Endothelial cell of umbilical vein (primary cell): ENCODE measurements at regions not wholly inside any gene's neighbourhood (a gene's known extent, or its start where the extent isn't known, plus 50 kb on each side); places are given as distances from the start of the nearest gene placed in this dataset.

Experiments used
- BruUV-seq: library from RNA; stranded (reverse); fragments of 400-500 nt; replicated peaks from 2 replicates; lab custom pipeline; 2021; lab: Mats Ljungman, UMichigan
- CTCF ChIA-PET: fragments of 300-600, 350-600 bp; sonication (Branson Sonifier 250); formaldehyde crosslinking; loops from one replicate; lab custom pipeline; 2021; ENCODE audit warnings: antibody characterized with exemption, inconsistent platforms; lab: Charles Lee
- POLR2A ChIA-PET: fragments of 300-600, 350-600 bp; sonication (Branson Sonifier 250); formaldehyde crosslinking; loops from one replicate; lab custom pipeline; 2021; ENCODE audit warnings: antibody characterized with exemption, inconsistent platforms; lab: Charles Lee
- DNase-seq: peaks from one replicate; pipeline ENCODE4 v3.0.0-alpha.2; 2011; ENCODE audit warnings: low read depth, low spot score
- FAIRE-seq: peaks from 2 replicates; lab custom pipeline; 2011; peaks lifted over from hg19 to GRCh38; lab: Jason Lieb, UNC
- H2AFZ ChIP-seq: 2 replicates; pipeline ENCODE4 v1.6.0; 2012; ENCODE audit warnings: low read depth, low read length, control low read depth, inconsistent platforms
- H3K27ac ChIP-seq: 2 replicates; pipeline ENCODE4 v1.5.1; 2011; ENCODE audit warnings: low read depth, mild to moderate bottlenecking, control low read depth, low read length, moderate library complexity; ENCODE audit not compliant: insufficient read depth
- H3K27me3 ChIP-seq, 2 experiments: 2 replicates each; pipeline versions ENCODE4 v1.6.0 to v1.6.1; 2011; ENCODE audit warnings: low read length in 2 of 2, mixed read lengths in 1 of 2; ENCODE audit not compliant: control insufficient read depth in 2 of 2, insufficient read depth in 2 of 2
- H3K36me3 ChIP-seq, 2 experiments: 2 replicates in 1 of 2; 3 replicates in 1 of 2; pipeline ENCODE4 v1.5.1; 2011; ENCODE audit warnings: low read length in 2 of 2, mild to moderate bottlenecking in 1 of 2, moderate library complexity in 1 of 2; ENCODE audit not compliant: control insufficient read depth in 2 of 2, insufficient read depth in 2 of 2; ENCODE audit errors: extremely low read depth in 1 of 2
- H3K4me1 ChIP-seq: 3 replicates; pipeline ENCODE4 v1.5.1; 2011; ENCODE audit warnings: mild to moderate bottlenecking, low read length; ENCODE audit not compliant: control insufficient read depth, insufficient read depth; ENCODE audit errors: extremely low read depth
- H3K4me2 ChIP-seq: 2 replicates; pipeline ENCODE4 v1.6.1; 2011; ENCODE audit warnings: low read length, control low read depth, mixed read lengths; ENCODE audit not compliant: insufficient read depth
- H3K4me3 ChIP-seq, 3 experiments: fragments of 200-600 bp in 1 of 3; sonication (generic), shearing (Covaris generic) in 1 of 3; replicated peaks in 1 of 3; 2 replicates each; pipeline ENCODE4 v1.5.1; 2011 to 2016; ENCODE audit warnings: control low read depth in 3 of 3, low read length in 3 of 3, mild to moderate bottlenecking in 2 of 3, inconsistent platforms in 1 of 3, low read depth in 1 of 3, moderate library complexity in 1 of 3; ENCODE audit not compliant: insufficient read depth in 1 of 3
- H3K79me2 ChIP-seq: 2 replicates; pipeline ENCODE4 v1.6.0; 2012; ENCODE audit warnings: low read length, inconsistent platforms; ENCODE audit not compliant: control insufficient read depth, insufficient read depth
- H3K9ac ChIP-seq: replicated peaks from 2 replicates; pipeline ENCODE3; 2011; ENCODE audit warnings: low read length, control low read depth; ENCODE audit not compliant: insufficient read depth; ENCODE audit errors: extremely low read depth
- H3K9me1 ChIP-seq: replicated peaks from 3 replicates; pipeline ENCODE4 v1.6.0; 2011; ENCODE audit warnings: mild to moderate bottlenecking, low read length; ENCODE audit not compliant: control insufficient read depth, insufficient read depth; ENCODE audit errors: extremely low read depth
- H3K9me3 ChIP-seq: replicated peaks from 2 replicates; pipeline ENCODE4 v1.5.1; 2012; ENCODE audit warnings: low read length, inconsistent platforms; ENCODE audit not compliant: control insufficient read depth, insufficient read depth
- H4K20me1 ChIP-seq: replicated peaks from 2 replicates; pipeline ENCODE3; 2011; ENCODE audit warnings: mild to moderate bottlenecking, low read length; ENCODE audit not compliant: control insufficient read depth, insufficient read depth; ENCODE audit errors: extremely low read depth
- FOS ChIP-seq: IDR thresholded peaks from 2 replicates; pipeline ENCODE4 v1.6.1; 2011; ENCODE audit warnings: mild to moderate bottlenecking, low read length, moderate library complexity, borderline replicate concordance; ENCODE audit not compliant: insufficient read depth
- JUN ChIP-seq: IDR thresholded peaks from 2 replicates; pipeline ENCODE4 v1.6.1; 2011; ENCODE audit warnings: borderline replicate concordance, low read depth; ENCODE audit not compliant: insufficient read length, insufficient read depth
- MYC ChIP-seq: IDR thresholded peaks from one replicate; pipeline ENCODE4 v1.6.1; 2011; ENCODE audit warnings: mild to moderate bottlenecking, low read depth, low read length
- POLR2AphosphoS5 ChIP-seq: IDR thresholded peaks from 2 replicates; pipeline ENCODE4 v1.6.1; 2012; ENCODE audit warnings: low read depth, mild to moderate bottlenecking, control low read depth, low read length, moderate library complexity; ENCODE audit not compliant: insufficient read depth
- dilution Hi-C: fragments of 300-500 bp; cut with MboI; formaldehyde crosslinking; loops from one replicate; pipeline ENCODE4 v1.15.0; 2019; ENCODE audit warnings: low sequenced_read_pairs; ENCODE audit not compliant: extremely low pct_ligation_motif_present
- intact Hi-C: fragments of 100-400 bp; cut with micrococcal nuclease; formaldehyde crosslinking; loops from one replicate; pipeline ENCODE4 v1.10.0; 2022
- TF ChIP-seq, protein P1 (sequence below): IDR thresholded peaks from 2 replicates; pipeline ENCODE4 v1.6.1; 2011; ENCODE audit not compliant: insufficient read depth, insufficient read length

DNA sequence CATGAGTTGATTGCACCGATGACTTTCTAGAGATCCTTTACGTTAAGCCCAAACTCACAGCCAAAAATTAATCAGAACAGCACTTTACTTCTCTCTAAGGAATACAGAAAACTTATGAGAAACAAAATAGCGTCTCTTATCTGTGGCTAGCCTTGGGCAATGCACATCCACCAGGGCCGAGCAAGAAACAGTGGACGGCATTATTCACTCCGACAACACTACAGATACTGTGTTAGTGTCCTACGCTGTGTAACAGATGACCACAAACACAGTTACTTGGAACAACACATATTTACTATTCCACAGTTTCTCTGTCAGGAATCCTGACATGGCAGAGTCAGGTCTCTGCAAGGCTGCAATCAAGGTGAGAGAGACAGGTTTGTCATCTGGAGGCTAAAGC, 598.3 kb upstream of the ADARB2 start:
- no peaks in the 10 kb centered on the region for H3K9me1 ChIP-seq
- H3K9me3 ChIP-seq: peaks cover 2% of the 10 kb centered on the region
- FAIRE-seq (no peak), DNase-seq (no peak)
- intact Hi-C loops (no loop called here), dilution Hi-C loops (no loop called here)
- no peaks in the 10 kb centered on the region for H3K4me1 ChIP-seq
- BruUV-seq: no TSS peak
- H3K4me3 ChIP-seq: no peak overlapping the region
- H3K79me2 ChIP-seq: no peaks in the 10 kb centered on the region
- no peaks in the 10 kb centered on the region for H3K27me3 ChIP-seq
- no peaks in the 10 kb centered on the region for H3K36me3 ChIP-seq
- H2AFZ ChIP-seq: no peak overlapping the region
- no peak overlapping the region for H3K9ac ChIP-seq
- H3K4me2 ChIP-seq: no peak overlapping the region
- CTCF ChIA-PET: no interaction called here
- TF ChIP-seq, protein P1, sequence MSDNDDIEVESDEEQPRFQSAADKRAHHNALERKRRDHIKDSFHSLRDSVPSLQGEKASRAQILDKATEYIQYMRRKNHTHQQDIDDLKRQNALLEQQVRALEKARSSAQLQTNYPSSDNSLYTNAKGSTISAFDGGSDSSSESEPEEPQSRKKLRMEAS: no peak
- H3K27ac ChIP-seq: no peak overlapping the region
- no peaks in the 10 kb centered on the region for H4K20me1 ChIP-seq
- POLR2A ChIA-PET: no interaction called here

DNA sequence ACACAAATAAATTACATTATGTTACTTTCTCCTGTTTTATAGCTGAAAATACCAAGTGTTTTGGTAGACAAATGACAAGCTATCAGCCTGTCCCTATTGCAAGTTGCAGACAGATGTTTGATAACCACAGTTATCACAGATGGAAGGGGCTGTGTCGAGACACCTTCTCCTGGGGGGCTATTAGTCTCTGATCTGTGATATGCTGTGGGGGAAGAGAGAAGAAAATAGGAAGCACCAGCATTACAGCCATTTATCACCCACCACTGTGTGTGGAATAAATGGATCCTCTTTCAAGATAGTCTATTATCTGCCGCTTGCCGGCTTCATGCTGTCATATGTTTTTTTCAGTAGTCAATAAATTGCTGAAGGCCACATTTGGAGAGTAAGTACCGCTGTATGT, 597.2 kb upstream of the ADARB2 start:
- Histone ChIP-seq H3K36me3 (no peaks in the 10 kb centered on the region), H3K79me2 (no peaks in the 10 kb centered on the region), H2AFZ (no peak overlapping the region), H3K4me2 (no peak overlapping the region), H3K4me3 (no peak overlapping the region), H3K9me1 (no peaks in the 10 kb centered on the region), H3K9ac (no peak overlapping the region), H3K4me1 (no peaks in the 10 kb centered on the region), H3K9me3 (peaks cover 2% of the 10 kb centered on the region), H3K27ac (no peak overlapping the region), H4K20me1 (no peaks in the 10 kb centered on the region), H3K27me3 (no peaks in the 10 kb centered on the region)
- BruUV-seq: no TSS peak
- TF ChIP-seq JUN: no peak
- TF ChIP-seq POLR2AphosphoS5: no peak
- no peak for TF ChIP-seq MYC
- no peak for TF ChIP-seq FOS
- ChIA-PET POLR2A (no interaction called here), CTCF (no interaction called here)
- DNase-seq (no peak), FAIRE-seq (no peak)
- dilution Hi-C loops: no loop called here
- intact Hi-C loops: no loop called here
